ENCODE measurements at regions not wholly inside any gene's neighbourhood (a gene's known extent, or its start where the extent isn't known, plus 50 kb on each side); places are given as distances from the start of the nearest gene placed in this dataset.

DNA sequence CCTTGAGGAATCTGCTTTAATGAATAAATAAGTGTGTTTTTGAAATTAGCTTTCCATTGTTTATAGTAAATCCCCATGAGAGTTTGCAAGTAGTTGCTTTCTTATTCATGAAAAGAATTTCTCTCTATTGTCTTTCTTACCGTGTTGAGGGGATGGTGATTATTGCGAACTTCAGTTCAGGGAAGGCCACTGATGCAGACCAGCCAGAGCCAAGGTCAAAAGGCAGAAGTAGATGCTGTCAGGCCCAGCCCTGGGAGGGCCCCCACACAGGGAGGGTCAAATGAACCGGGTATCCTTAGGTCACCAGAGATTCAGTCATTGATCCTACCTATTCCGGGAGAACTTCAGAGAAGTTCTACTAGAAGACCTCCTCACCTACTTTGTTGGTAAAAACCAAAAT, 185.9 kb downstream of the NUFIP1 start:
- no peak for DNase-seq
- Histone ChIP-seq H3K4me3 (no peak overlapping the region), H3K4me1 (replicated peaks; ENCODE audit: insufficient read depth) (peaks cover 19% of the 10 kb centered on the region), H3K27me3 (ENCODE audit: insufficient read depth, low read depth) (no peaks in the 10 kb centered on the region), H3F3A (ENCODE audit: insufficient read depth, low read depth) (no peaks in the 10 kb centered on the region), H4K20me1 (ENCODE audit: insufficient read depth) (no peaks in the 10 kb centered on the region), H3K27ac (no peak overlapping the region), H3K79me2 (ENCODE audit: low read depth) (no peaks in the 10 kb centered on the region), H2AFZ (no peak overlapping the region), H3K36me3 (ENCODE audit: low read depth) (no peaks in the 10 kb centered on the region), H3K9me2 (ENCODE audit: insufficient read depth) (no peaks in the 10 kb centered on the region), H3K4me2 (no peak overlapping the region), H3K9me3 (ENCODE audit: insufficient read depth, low read depth) (no peaks in the 10 kb centered on the region; the same call in 1 of the 2 replicates)
- POLR2A ChIA-PET (ENCODE audit: unreplicated experiment) = interaction anchor here (0.6 kb wide), 1 partner anchor 65 kb away, joined by 19 read pairs; no protein-coding TSS in a partner anchor
- intact Hi-C loops (cut with micrococcal nuclease; ENCODE audit: unreplicated experiment) = no loop called here
- BruUV-seq (replicated peaks) = no TSS peak
- CTCF ChIA-PET = no interaction called here
- TF ChIP-seq EZH2 (IDR thresholded peaks at IDR 0.05; ENCODE audit: low read depth) = no peak
- TF ChIP-seq, protein P1, sequence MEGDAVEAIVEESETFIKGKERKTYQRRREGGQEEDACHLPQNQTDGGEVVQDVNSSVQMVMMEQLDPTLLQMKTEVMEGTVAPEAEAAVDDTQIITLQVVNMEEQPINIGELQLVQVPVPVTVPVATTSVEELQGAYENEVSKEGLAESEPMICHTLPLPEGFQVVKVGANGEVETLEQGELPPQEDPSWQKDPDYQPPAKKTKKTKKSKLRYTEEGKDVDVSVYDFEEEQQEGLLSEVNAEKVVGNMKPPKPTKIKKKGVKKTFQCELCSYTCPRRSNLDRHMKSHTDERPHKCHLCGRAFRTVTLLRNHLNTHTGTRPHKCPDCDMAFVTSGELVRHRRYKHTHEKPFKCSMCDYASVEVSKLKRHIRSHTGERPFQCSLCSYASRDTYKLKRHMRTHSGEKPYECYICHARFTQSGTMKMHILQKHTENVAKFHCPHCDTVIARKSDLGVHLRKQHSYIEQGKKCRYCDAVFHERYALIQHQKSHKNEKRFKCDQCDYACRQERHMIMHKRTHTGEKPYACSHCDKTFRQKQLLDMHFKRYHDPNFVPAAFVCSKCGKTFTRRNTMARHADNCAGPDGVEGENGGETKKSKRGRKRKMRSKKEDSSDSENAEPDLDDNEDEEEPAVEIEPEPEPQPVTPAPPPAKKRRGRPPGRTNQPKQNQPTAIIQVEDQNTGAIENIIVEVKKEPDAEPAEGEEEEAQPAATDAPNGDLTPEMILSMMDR (conservative IDR thresholded peaks at IDR 0.05) = no peak

GRCh38 chr13:44802491-44802890, 186.8 kb downstream of the NUFIP1 start:
- CTCF ChIA-PET = no interaction called here
- Histone ChIP-seq H4K20me1 (ENCODE audit: insufficient read depth) (no peaks in the 10 kb centered on the region), H3K9me3 (ENCODE audit: insufficient read depth, low read depth) (no peaks in the 10 kb centered on the region; the same call in 1 of the 2 replicates), H3K4me3 (no peak overlapping the region), H3K27me3 (ENCODE audit: insufficient read depth, low read depth) (no peaks in the 10 kb centered on the region), H2AFZ (peak overlapping the region; percentile 63; the same call in 1 of the 2 replicates), H3K9me2 (ENCODE audit: insufficient read depth) (no peaks in the 10 kb centered on the region), H3K4me1 (replicated peaks; ENCODE audit: insufficient read depth) (peaks cover 19% of the 10 kb centered on the region), H3K4me2 (peak overlapping the region; percentile 36; the same call in 1 of the 2 replicates), H3K27ac (peak overlapping the region; percentile 40), H3K36me3 (ENCODE audit: low read depth) (no peaks in the 10 kb centered on the region), H3K79me2 (ENCODE audit: low read depth) (no peaks in the 10 kb centered on the region), H3F3A (ENCODE audit: insufficient read depth, low read depth) (no peaks in the 10 kb centered on the region)
- no peak for DNase-seq
- POLR2A ChIA-PET (ENCODE audit: unreplicated experiment) = no interaction called here
- TF ChIP-seq, protein P1 (conservative IDR thresholded peaks at IDR 0.05) = no peak
- no peak for TF ChIP-seq EZH2 (IDR thresholded peaks at IDR 0.05; ENCODE audit: low read depth)
- BruUV-seq (replicated peaks) = no TSS peak
- intact Hi-C loops (cut with micrococcal nuclease; ENCODE audit: unreplicated experiment) = no loop called here

DNA sequence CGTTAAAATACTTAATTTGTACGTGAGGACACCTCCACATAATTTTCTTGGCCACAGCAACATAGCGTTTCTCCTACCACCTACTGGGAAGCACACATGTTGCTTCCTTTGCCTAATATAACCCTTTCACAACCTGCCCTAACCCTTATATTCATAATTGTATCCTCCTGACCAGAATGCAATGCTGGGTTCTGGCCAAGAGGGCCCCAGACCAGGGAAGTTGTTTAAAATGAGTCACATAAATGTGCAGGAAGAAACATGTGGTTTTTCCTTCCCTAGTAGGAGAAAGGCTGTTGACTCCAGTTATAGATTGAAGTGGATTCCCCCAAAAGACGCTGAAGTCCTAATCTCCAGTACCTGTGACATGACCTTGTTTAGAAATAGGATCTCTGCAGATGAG, 187.3 kb downstream of the NUFIP1 start:
- peak in 1 of 2 experiments; percentile 60 for DNase-seq
- CTCF ChIA-PET = no interaction called here
- Histone ChIP-seq H3K4me1 (replicated peaks; ENCODE audit: insufficient read depth) (peaks cover 19% of the 10 kb centered on the region), H3K4me3 (no peak overlapping the region), H4K20me1 (ENCODE audit: insufficient read depth) (no peaks in the 10 kb centered on the region), H3K36me3 (ENCODE audit: low read depth) (no peaks in the 10 kb centered on the region), H3K9me3 (ENCODE audit: insufficient read depth, low read depth) (no peaks in the 10 kb centered on the region), H3K27me3 (ENCODE audit: insufficient read depth, low read depth) (no peaks in the 10 kb centered on the region), H2AFZ (peak overlapping the region; percentile 63; the same call in 1 of the 2 replicates), H3F3A (ENCODE audit: insufficient read depth, low read depth) (no peaks in the 10 kb centered on the region), H3K9me2 (ENCODE audit: insufficient read depth) (no peaks in the 10 kb centered on the region), H3K4me2 (peak overlapping the region; percentile 36), H3K79me2 (ENCODE audit: low read depth) (no peaks in the 10 kb centered on the region), H3K27ac (peak overlapping the region; percentile 40)
- intact Hi-C loops (cut with micrococcal nuclease; ENCODE audit: unreplicated experiment) = no loop called here
- POLR2A ChIA-PET (ENCODE audit: unreplicated experiment) = no interaction called here
- BruUV-seq (replicated peaks) = no TSS peak
- no peak for TF ChIP-seq EZH2 (IDR thresholded peaks at IDR 0.05; ENCODE audit: low read depth)

DNA sequence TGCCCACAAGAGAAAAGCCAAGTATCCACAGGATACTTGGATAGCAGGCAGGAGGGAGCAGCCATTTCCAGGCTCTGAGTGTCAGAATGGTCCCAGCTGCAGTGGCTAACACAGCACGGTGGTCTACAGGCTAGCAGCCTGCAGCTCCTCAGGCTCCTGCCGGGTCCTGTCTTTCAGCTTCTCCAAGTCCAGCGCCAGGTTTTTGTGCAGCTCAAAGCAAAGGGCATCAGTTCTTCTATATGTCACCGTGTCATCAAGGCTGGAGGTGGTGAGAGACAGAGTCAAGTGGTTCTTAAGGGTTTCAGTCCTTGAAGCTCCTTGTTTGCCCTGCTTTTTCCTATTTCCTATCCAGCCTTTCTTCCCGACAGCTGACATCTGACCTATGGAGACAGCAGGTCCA, 188.6 kb downstream of the NUFIP1 start:
- Histone ChIP-seq H3F3A (ENCODE audit: insufficient read depth, low read depth) (peaks cover 8% of the 10 kb centered on the region; the same call in 1 of the 2 replicates), H3K27me3 (ENCODE audit: insufficient read depth, low read depth) (no peaks in the 10 kb centered on the region), H4K20me1 (ENCODE audit: insufficient read depth) (no peaks in the 10 kb centered on the region), H3K4me1 (replicated peaks; ENCODE audit: insufficient read depth) (peaks cover 19% of the 10 kb centered on the region), H3K27ac (no peak overlapping the region), H2AFZ (no peak overlapping the region), H3K4me3 (no peak overlapping the region), H3K9me3 (ENCODE audit: insufficient read depth, low read depth) (no peaks in the 10 kb centered on the region), H3K79me2 (ENCODE audit: low read depth) (no peaks in the 10 kb centered on the region), H3K36me3 (ENCODE audit: low read depth) (no peaks in the 10 kb centered on the region), H3K9me2 (ENCODE audit: insufficient read depth) (no peaks in the 10 kb centered on the region), H3K4me2 (no peak overlapping the region)
- ChIA-PET CTCF (no interaction called here), POLR2A (ENCODE audit: unreplicated experiment) (no interaction called here)
- no TSS peak for BruUV-seq (replicated peaks)
- DNase-seq = no peak
- intact Hi-C loops (cut with micrococcal nuclease; ENCODE audit: unreplicated experiment) = no loop called here
- no peak for TF ChIP-seq EZH2 (IDR thresholded peaks at IDR 0.05; ENCODE audit: low read depth)
- TF ChIP-seq, protein P1 (conservative IDR thresholded peaks at IDR 0.05) = no peak
